ENCODE measurements at regions not wholly inside any gene's neighbourhood (a gene's known extent, or its start where the extent isn't known, plus 50 kb on each side); places are given as distances from the start of the nearest gene placed in this dataset.

GRCh38 chr9:38120961-38121360, 51.9 kb upstream of the SHB start (continued):
- TF ChIP-seq ETS1 (IDR thresholded peaks at IDR 0.05) (no peak), EZH2 (IDR thresholded peaks at IDR 0.05; ENCODE audit: low read depth, unreplicated experiment) (no peak), POLR2AphosphoS5 (IDR thresholded peaks at IDR 0.05; ENCODE audit: low read depth) (no peak), CTCF (conservative IDR thresholded peaks at IDR 0.05; ENCODE audit: low read depth in 2 of 2) (no peak), EZH2phosphoT487 (IDR thresholded peaks at IDR 0.05; ENCODE audit: unreplicated experiment) (no peak), STAT1 (IDR thresholded peaks at IDR 0.05; ENCODE audit: unreplicated experiment) (no peak), JUNB (IDR thresholded peaks at IDR 0.05; ENCODE audit: unreplicated experiment) (no peak), NANOG (IDR thresholded peaks at IDR 0.05; ENCODE audit: borderline replicate concordance) (no peak), ZNF114 (CRISPR knock-in tag; IDR thresholded peaks at IDR 0.05) (no peak)

GRCh38 chr9:38119560-38120236, 50.7 kb upstream of the SHB start:
- H2AFZ ChIP-seq: no peak overlapping the region
- H3F3A ChIP-seq (replicated peaks; ENCODE audit: low read depth): no peaks in the 10 kb centered on the region
- no peak overlapping the region for H3K4me3 ChIP-seq
- H3K9me2 ChIP-seq (ENCODE audit: insufficient read depth): no peaks in the 10 kb centered on the region
- H3K27me3 ChIP-seq (ENCODE audit: insufficient read depth): no peaks in the 10 kb centered on the region
- Mint-ChIP-seq H3K27ac (no peak overlapping the region), H3K4me3 (no peak overlapping the region), H3K4me1 (no peaks in the 10 kb centered on the region), H3K9me3 (no peaks in the 10 kb centered on the region), H3K36me3 (ENCODE audit: low read depth) (no peaks in the 10 kb centered on the region), H3K27me3 (ENCODE audit: insufficient read depth, low read depth, poor library complexity) (peaks cover 2% of the 10 kb centered on the region)
- H3K27ac ChIP-seq (ENCODE audit: low read depth): no peak overlapping the region
- H3K79me2 ChIP-seq (replicated peaks; ENCODE audit: insufficient read depth): no peaks in the 10 kb centered on the region
- no peaks in the 10 kb centered on the region for H3K36me3 ChIP-seq (ENCODE audit: insufficient read depth)
- H3K4me1 ChIP-seq (ENCODE audit: insufficient read depth): no peaks in the 10 kb centered on the region
- no peaks in the 10 kb centered on the region for H4K20me1 ChIP-seq (replicated peaks; ENCODE audit: insufficient read depth)
- ATAC-seq (no peak), DNase-seq (ENCODE audit: low spot score) (no peak)
- no peak overlapping the region for H3K4me2 ChIP-seq
- TF ChIP-seq CTCF (conservative IDR thresholded peaks at IDR 0.05; ENCODE audit: low read depth in 2 of 2) (no peak), STAT1 (IDR thresholded peaks at IDR 0.05; ENCODE audit: unreplicated experiment) (no peak), ZNF462 (CRISPR knock-in tag; IDR thresholded peaks at IDR 0.05) (no peak), ETS1 (IDR thresholded peaks at IDR 0.05) (no peak), EZH2phosphoT487 (IDR thresholded peaks at IDR 0.05; ENCODE audit: unreplicated experiment) (no peak), NANOG (IDR thresholded peaks at IDR 0.05; ENCODE audit: borderline replicate concordance) (no peak)

Measured in GM23338 (cell line).